A549 (cell line): ENCODE measurements at regions not wholly inside any gene's neighbourhood (a gene's known extent, or its start where the extent isn't known, plus 50 kb on each side); places are given as distances from the start of the nearest gene placed in this dataset.
"Not testable (repeated sequence)": the region's sequence is repeated elsewhere in the genome, so short reads cannot be mapped to it uniquely, and the experiment has no call there.

Experiments used
- ATAC-seq, 2 experiments: fragments of 200-7000 bp in 1 of 2; fragments of >200 bp in 1 of 2; cut with Nextera tagmentation in 1 of 2; cut with Tn5 transposase in 1 of 2; 3 replicates each; pipeline versions ENCODE4 v1.8.0 to v1.9.1; 2018 to 2020; ENCODE audit warnings: mild to moderate bottlenecking in 1 of 2, moderate library complexity in 1 of 2
- CTCF ChIA-PET: fragments of 300-600 bp; sonication (Branson Sonifier 250); formaldehyde crosslinking; extraction: SDS; loops from one replicate; lab custom pipeline; 2021; ENCODE audit warnings: antibody characterized with exemption, inconsistent platforms; lab: Yijun Ruan, JAX
- POLR2A ChIA-PET: fragments of 350-600 bp; formaldehyde crosslinking; extraction: SDS; loops from one replicate; lab custom pipeline; 2021; ENCODE audit warnings: antibody characterized with exemption, inconsistent platforms; lab: Yijun Ruan, JAX
- DNase-seq, 2 experiments: peaks; one replicate each; pipeline versions ENCODE4 v3.0.0 to v3.0.0-alpha.2; 2011 to 2016; ENCODE audit warnings: low read depth in 1 of 2, low spot score in 1 of 2
- FAIRE-seq: peaks from 2 replicates; lab custom pipeline; 2011; peaks lifted over from hg19 to GRCh38; lab: Jason Lieb, UNC
- H3K27ac ChIP-seq, 2 experiments: fragments of >200 bp; sonication (Bioruptor Twin); formaldehyde crosslinking; 3 replicates each; pipeline ENCODE4 v1.5.1; 2016 to 2017
- H3K4me1 ChIP-seq: fragments of >200 bp; sonication (Bioruptor Twin); formaldehyde crosslinking; 3 replicates; pipeline ENCODE4 v1.6.1; 2016
- H3K4me2 ChIP-seq: fragments of >200 bp; sonication (Bioruptor Twin); formaldehyde crosslinking; 3 replicates; pipeline ENCODE4 v1.6.1; 2016
- H3K4me3 ChIP-seq: fragments of >200 bp; sonication (Bioruptor Twin); formaldehyde crosslinking; 3 replicates; pipeline ENCODE4 v1.5.1; 2016
- H3K9me3 ChIP-seq: fragments of >200 bp; sonication (Bioruptor Twin); formaldehyde crosslinking; 3 replicates; pipeline ENCODE4 v1.6.1; 2016
- FOSB ChIP-seq: fragments of 250-450 bp; sonication (Bioruptor Pico); IDR thresholded peaks from 2 replicates; pipeline ENCODE4 v1.5.0; 2020; ENCODE audit warnings: mild to moderate bottlenecking, moderate library complexity
- MAFK ChIP-seq: fragments of 450-650 bp; IDR thresholded peaks from 2 replicates; pipeline ENCODE4 v1.6.1; 2014; ENCODE audit not compliant: partially characterized antibody
- NFE2L2 ChIP-seq: fragments of 150-350 bp; conservative IDR thresholded peaks from 2 replicates; pipeline ENCODE4 v1.6.1; 2014; ENCODE audit warnings: low read length
- PHF8 ChIP-seq: fragments of 200-600 bp; sonication (generic); IDR thresholded peaks from 2 replicates; pipeline ENCODE4 v1.6.1; 2016; ENCODE audit warnings: low read depth, mild to moderate bottlenecking, antibody characterized with exemption, moderate library complexity, borderline replicate concordance
- RAD21 ChIP-seq, 2 experiments: fragments of >200 bp in 1 of 2; sonication (Bioruptor Twin) in 1 of 2; formaldehyde crosslinking in 1 of 2; IDR thresholded peaks in 1 of 2; conservative IDR thresholded peaks in 1 of 2; 2 replicates in 1 of 2; 3 replicates in 1 of 2; pipeline ENCODE4 v1.6.1; 2012 to 2018; ENCODE audit warnings: inconsistent platforms in 1 of 2
- RCOR1 ChIP-seq: fragments of 150-350 bp; IDR thresholded peaks from 2 replicates; pipeline ENCODE4 v1.6.1; 2014; ENCODE audit warnings: antibody characterized with exemption, low read length, low read depth
- TP53 ChIP-seq: fragments of 250-450 bp; sonication (Bioruptor Pico); IDR thresholded peaks from 2 replicates; pipeline ENCODE4 v1.5.0; 2021; ENCODE audit warnings: mild to moderate bottlenecking, moderate library complexity
- WGBS: methylation state at CpG from one replicate; pipeline ENCODE4 v1.1.6; 2017; ENCODE audit errors: missing lambda C conversion rate; 5-methylcytosine and 5-hydroxymethylcytosine counted together
- TF ChIP-seq, protein P1 (sequence below): fragments of >200 bp; sonication (Bioruptor Twin); formaldehyde crosslinking; IDR thresholded peaks from 2 replicates; pipeline ENCODE4 v1.6.1; 2016
- TF ChIP-seq, protein P2 (sequence below): fragments of >200 bp; sonication (Bioruptor Twin); formaldehyde crosslinking; IDR thresholded peaks from 3 replicates; pipeline ENCODE4 v1.6.1; 2016
- TF ChIP-seq, protein P3 (sequence below): fragments of 250-450 bp; sonication (Bioruptor Pico); IDR thresholded peaks from 2 replicates; pipeline ENCODE4 v1.5.0; 2020; ENCODE audit warnings: low read depth, mild to moderate bottlenecking, moderate library complexity
- TF ChIP-seq, protein P4 (sequence below): IDR thresholded peaks from 2 replicates; pipeline ENCODE4 v1.6.1; 2012

DNA sequence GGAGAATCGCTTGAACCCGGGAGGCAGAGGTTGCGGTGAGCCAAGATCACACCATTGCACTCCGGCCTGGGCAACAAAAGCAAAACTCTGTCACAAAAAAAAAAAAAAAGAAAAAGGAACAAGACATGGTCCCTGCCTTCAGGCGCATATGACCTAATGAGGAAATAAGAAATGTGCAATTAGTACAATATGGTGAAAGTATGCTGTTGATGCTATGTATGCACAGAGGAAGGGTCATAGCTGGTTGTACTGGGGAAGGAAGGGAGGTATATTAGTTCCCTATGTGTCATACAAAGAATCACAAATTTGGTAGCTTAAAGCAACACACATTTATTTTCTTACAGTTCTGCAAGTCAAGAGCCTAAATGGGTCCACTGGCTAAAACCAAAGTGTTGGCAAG is 97.8 kb upstream of the MPP7 start:
- ATAC-seq = no peak
- ChIA-PET CTCF (interaction anchor here (0.6 to 1.9 kb wide), 4 partner anchors 19 to 928 kb away, joined by 3 to 7 read pairs (median 4); no protein-coding TSS in a partner anchor), POLR2A (no interaction called here)
- Histone ChIP-seq H3K4me3 (no peak overlapping the region), H3K4me1 (no peaks in the 10 kb centered on the region), H3K27ac (no peak overlapping the region), H3K4me2 (no peak overlapping the region), H3K9me3 (no peaks in the 10 kb centered on the region)
- WGBS = 81% methylated on average over 5 of the region's 5 CpGs
- no peak for DNase-seq
- TF ChIP-seq, protein P1, sequence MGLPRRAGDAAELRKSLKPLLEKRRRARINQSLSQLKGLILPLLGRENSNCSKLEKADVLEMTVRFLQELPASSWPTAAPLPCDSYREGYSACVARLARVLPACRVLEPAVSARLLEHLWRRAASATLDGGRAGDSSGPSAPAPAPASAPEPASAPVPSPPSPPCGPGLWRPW = no peak
- no peak for TF ChIP-seq NFE2L2
- no peak for TF ChIP-seq RCOR1
- TF ChIP-seq, protein P2, sequence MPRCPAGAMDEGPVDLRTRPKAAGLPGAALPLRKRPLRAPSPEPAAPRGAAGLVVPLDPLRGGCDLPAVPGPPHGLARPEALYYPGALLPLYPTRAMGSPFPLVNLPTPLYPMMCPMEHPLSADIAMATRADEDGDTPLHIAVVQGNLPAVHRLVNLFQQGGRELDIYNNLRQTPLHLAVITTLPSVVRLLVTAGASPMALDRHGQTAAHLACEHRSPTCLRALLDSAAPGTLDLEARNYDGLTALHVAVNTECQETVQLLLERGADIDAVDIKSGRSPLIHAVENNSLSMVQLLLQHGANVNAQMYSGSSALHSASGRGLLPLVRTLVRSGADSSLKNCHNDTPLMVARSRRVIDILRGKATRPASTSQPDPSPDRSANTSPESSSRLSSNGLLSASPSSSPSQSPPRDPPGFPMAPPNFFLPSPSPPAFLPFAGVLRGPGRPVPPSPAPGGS = no peak
- FAIRE-seq = no peak

DNA sequence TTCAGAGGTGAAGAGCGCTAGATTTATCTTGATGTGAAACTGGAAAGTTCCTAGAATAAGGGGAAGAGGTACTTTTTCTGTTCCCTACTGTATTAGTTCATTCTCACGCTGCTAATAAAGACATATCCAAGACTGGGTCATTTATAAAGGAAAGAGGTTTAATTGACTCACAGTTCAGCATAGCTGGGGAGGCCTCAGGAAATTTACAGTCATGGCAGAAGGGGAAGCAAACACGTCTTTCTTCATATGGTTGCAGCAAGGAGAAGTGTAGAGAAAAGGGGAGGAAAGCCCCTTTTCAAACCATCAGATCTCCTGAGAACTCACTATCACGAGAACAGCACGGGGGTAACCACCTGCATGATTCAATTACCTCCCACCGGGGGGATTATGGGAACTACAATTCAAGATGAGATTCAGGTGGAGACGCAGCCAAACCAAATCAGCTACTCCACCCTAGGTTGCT is 99.8 kb upstream of the MPP7 start:
- H3K4me1 ChIP-seq, H3K4me3 ChIP-seq, H3K9me3 ChIP-seq, H3K27ac ChIP-seq, FAIRE-seq, POLR2A ChIA-PET, ATAC-seq, H3K4me2 ChIP-seq, DNase-seq: not testable (repeated sequence)
- WGBS = 64% methylated on average over 7 of the region's 7 CpGs
- CTCF ChIA-PET = interaction anchor here (1.1 to 2.4 kb wide), 3 partner anchors 10 to 151 kb away, joined by 3 to 14 read pairs (median 5); no protein-coding TSS in a partner anchor

DNA sequence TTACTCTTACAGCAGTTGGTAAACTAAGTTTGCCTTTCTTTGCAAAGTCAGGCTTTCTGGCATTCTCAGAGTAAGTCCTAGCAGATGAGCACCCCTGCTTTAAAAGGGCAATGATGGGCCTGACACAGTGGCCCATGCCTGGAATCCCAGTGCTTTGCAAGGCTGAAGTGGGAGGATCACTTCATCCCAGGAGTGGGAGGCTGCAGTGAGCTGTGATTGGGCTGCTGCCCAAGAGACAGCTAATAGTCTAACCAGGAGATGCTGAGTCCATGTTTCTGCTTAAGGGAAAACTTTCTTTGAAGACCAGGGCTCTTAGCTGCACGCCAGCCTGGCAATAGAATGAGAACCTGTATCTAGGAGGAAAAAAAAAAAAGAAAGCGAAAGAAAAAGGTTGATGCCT is 100.2 kb upstream of the MPP7 start:
- ATAC-seq = no peak
- 73% methylated on average over 2 of the region's 2 CpGs for WGBS

DNA sequence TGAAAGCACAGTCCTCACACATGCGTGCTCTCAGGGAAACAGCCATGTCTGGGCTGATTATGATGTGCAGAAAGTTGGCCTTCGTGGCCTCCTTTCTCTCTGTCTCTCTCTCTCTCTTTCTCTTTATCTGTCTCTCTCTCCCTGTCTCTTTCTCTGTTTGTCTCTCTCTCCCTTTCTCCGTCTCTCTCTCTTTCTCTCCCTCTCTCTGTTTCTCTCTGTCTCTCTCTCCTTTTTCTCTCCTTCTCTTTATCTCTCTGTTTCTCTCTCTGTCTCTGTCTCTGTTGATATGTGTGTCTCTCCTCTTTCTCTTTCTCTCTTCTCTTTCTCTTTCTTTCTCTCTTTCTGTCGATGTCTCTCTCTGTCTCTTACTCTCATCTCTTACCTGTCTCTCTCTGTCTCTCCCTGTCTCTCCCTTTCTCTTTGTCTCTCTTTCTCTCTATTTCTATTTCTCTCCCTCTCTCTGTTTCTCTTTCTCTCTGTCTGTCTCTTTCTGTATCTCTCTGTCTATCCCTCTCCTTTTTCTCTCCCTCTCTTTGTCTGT is 105.4 kb upstream of the MPP7 start:
- no peak for TF ChIP-seq PHF8
- H3K27ac ChIP-seq = no peak overlapping the region
- no peak for FAIRE-seq
- WGBS = 54% methylated on average over 4 of the region's 4 CpGs
- H3K4me1 ChIP-seq = 0 out of 3 replicates have a peak, but pooled peaks cover 5% of the 10 kb centered on the region
- no peak overlapping the region for H3K4me2 ChIP-seq
- no peak overlapping the region for H3K4me3 ChIP-seq
- no peak for ATAC-seq
- ChIA-PET POLR2A (no interaction called here), CTCF (interaction anchor here (0.5 to 2.6 kb wide), 2 partner anchors 14 to 24 kb away, joined by 3 to 10 read pairs; no protein-coding TSS in a partner anchor)
- DNase-seq = no peak
- peaks cover 7% of the 10 kb centered on the region; the same call in 1 of the 3 replicates for H3K9me3 ChIP-seq

More for the DNA sequence above, 100.2 kb upstream of the MPP7 start:
- no peak for DNase-seq
- ChIA-PET POLR2A (no interaction called here), CTCF (interaction anchor here (2.4 kb wide), 1 partner anchor 10 kb away, joined by 14 read pairs; no protein-coding TSS in a partner anchor)
- H3K9me3 ChIP-seq = no peaks in the 10 kb centered on the region
- no peak overlapping the region for H3K4me2 ChIP-seq
- H3K4me3 ChIP-seq = no peak overlapping the region
- TF ChIP-seq, protein P1 = no peak
- TF ChIP-seq, protein P3, sequence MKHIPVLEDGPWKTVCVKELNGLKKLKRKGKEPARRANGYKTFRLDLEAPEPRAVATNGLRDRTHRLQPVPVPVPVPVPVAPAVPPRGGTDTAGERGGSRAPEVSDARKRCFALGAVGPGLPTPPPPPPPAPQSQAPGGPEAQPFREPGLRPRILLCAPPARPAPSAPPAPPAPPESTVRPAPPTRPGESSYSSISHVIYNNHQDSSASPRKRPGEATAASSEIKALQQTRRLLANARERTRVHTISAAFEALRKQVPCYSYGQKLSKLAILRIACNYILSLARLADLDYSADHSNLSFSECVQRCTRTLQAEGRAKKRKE (CRISPR knock-in tag) = no peak
- TF ChIP-seq TP53 = no peak
- TF ChIP-seq FOSB (CRISPR knock-in tag) = no peak
- no peak for FAIRE-seq
- H3K4me1 ChIP-seq = no peaks in the 10 kb centered on the region
- H3K27ac ChIP-seq = no peak overlapping the region

DNA sequence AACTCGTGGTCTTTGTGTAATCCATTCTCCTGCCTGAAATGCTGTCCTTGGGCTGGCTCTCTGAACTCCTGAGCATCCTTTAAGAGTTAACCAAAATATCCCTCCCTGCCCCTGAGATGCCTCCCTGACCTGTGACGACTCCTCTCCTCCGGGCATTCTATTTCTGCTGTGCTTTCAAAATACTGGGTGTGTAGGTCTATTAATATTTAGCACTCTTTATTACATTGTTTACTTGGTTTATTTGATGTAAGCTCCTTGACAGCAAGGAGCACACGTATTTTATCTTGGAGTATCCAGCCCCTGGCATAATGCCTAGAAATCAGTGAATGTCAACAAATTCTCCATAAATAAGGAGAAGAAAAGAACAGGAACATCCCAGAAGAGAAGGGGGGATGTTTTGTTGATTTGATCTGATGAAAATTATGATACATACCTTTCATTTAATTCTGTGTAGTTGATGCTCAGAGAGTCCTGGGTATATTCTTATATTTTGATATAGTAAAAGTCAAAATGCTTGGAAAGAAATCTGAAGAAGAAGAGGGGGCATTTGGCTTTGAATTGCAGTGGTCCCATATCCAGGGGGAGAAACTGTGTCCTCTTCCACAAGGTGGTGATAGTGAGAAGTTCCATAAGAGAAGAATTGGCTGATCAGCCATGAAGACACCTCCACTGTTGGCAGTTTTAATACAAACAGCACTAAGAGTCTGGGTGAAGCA is 107.7 kb upstream of the MPP7 start:
- 2% methylated on average over 4 of the region's 4 CpGs for WGBS
- no peak for FAIRE-seq
- CTCF ChIA-PET = interaction anchor here (0.6 to 1.9 kb wide), 3 partner anchors 10 to 18 kb away, joined by 3 to 7 read pairs (median 4); no protein-coding TSS in a partner anchor

More for the DNA sequence above, 107.7 kb upstream of the MPP7 start:
- peak; percentile 57 to 82; a peak in 4 of 6 replicates for ATAC-seq
- Histone ChIP-seq H3K27ac (no peak overlapping the region), H3K9me3 (peaks cover 16% of the 10 kb centered on the region; the same call in 2 of the 3 replicates), H3K4me1 (0 out of 3 replicates have a peak, but pooled peaks cover 5% of the 10 kb centered on the region), H3K4me2 (peak overlapping the region; percentile 20), H3K4me3 (no peak overlapping the region)
- TF ChIP-seq, protein P4, sequence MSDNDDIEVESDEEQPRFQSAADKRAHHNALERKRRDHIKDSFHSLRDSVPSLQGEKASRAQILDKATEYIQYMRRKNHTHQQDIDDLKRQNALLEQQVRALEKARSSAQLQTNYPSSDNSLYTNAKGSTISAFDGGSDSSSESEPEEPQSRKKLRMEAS = no peak
- peak; percentile 50 for TF ChIP-seq MAFK
- TF ChIP-seq RAD21 (conservative IDR thresholded peaks at IDR 0.05 in 1 of 2, IDR thresholded peaks at IDR 0.05 in 1 of 2) = 0 out of 5 replicates have a peak, but pooled peaks of 1 of the 2 experiments have one; percentile 11
- POLR2A ChIA-PET = no interaction called here
- peak; percentile 10 to 65 for DNase-seq
